OCI-LY7 (cell line): ENCODE measurements at regions not wholly inside any gene's neighbourhood (a gene's known extent, or its start where the extent isn't known, plus 50 kb on each side); places are given as distances from the start of the nearest gene placed in this dataset.

Experiments
- BruUV-seq: library from RNA; stranded (reverse); fragments of 400-500 nt; replicated peaks from 2 replicates; lab custom pipeline; 2021; lab: Mats Ljungman, UMichigan
- CTCF ChIA-PET: fragments of 300-600 bp; sonication (Branson Sonifier 250); formaldehyde crosslinking; loops from one replicate; lab custom pipeline; 2022; ENCODE audit warnings: antibody characterized with exemption; ENCODE audit not compliant: unreplicated experiment; lab: Charles Lee
- POLR2A ChIA-PET: fragments of 300-600 bp; sonication (Branson Sonifier 250); formaldehyde crosslinking; loops from one replicate; lab custom pipeline; 2022; ENCODE audit warnings: antibody characterized with exemption; lab: Charles Lee
- DNase-seq: peaks from one replicate; pipeline ENCODE4 v3.0.0-alpha.2; 2015; ENCODE audit warnings: low spot score
- H2AFZ ChIP-seq: fragments of 200-600 bp; sonication (generic), shearing (Covaris generic); 2 replicates; pipeline ENCODE4 v1.6.1; 2014; ENCODE audit warnings: mild to moderate bottlenecking, antibody characterized with exemption, low read length, moderate library complexity
- H3K27ac ChIP-seq: fragments of 200-600 bp; sonication (generic); 2 replicates; pipeline ENCODE4 v1.5.1; 2014; ENCODE audit warnings: mixed run types, low read depth, mild to moderate bottlenecking, moderate library complexity, low read length, inconsistent platforms; ENCODE audit not compliant: poor library complexity, severe bottlenecking
- H3K36me3 ChIP-seq: fragments of 200-600 bp; sonication (generic); 2 replicates; pipeline ENCODE4 v1.6.1; 2014; ENCODE audit warnings: mild to moderate bottlenecking, antibody characterized with exemption, low read length, moderate library complexity, mixed read lengths; ENCODE audit not compliant: insufficient read depth
- H3K4me1 ChIP-seq: fragments of 200-600 bp; sonication (generic); 2 replicates; pipeline ENCODE4 v1.5.1; 2014; ENCODE audit warnings: mild to moderate bottlenecking, low read length; ENCODE audit not compliant: insufficient read depth, poor library complexity, severe bottlenecking
- H3K4me2 ChIP-seq: fragments of 200-600 bp; sonication (generic); 2 replicates; pipeline ENCODE4 v1.6.1; 2014; ENCODE audit warnings: mild to moderate bottlenecking, low read length
- H3K4me3 ChIP-seq: fragments of 200-600 bp; sonication (generic); 2 replicates; pipeline ENCODE4 v1.5.1; 2014; ENCODE audit warnings: mild to moderate bottlenecking, low read depth, low read length; ENCODE audit not compliant: poor library complexity, severe bottlenecking
- H3K79me2 ChIP-seq: fragments of 200-600 bp; sonication (generic); 2 replicates; pipeline ENCODE4 v1.6.1; 2016; ENCODE audit warnings: low read depth, mild to moderate bottlenecking, low read length, moderate library complexity, mixed read lengths; ENCODE audit not compliant: insufficient read depth
- H3K9me2 ChIP-seq: fragments of 200-600 bp; sonication (generic); 2 replicates; pipeline ENCODE4 v1.6.1; 2016; ENCODE audit warnings: mild to moderate bottlenecking, low read length, mixed read lengths; ENCODE audit not compliant: insufficient read depth
- H3K9me3 ChIP-seq: fragments of 200-600 bp; sonication (generic); 2 replicates; pipeline ENCODE4 v1.6.1; 2014; ENCODE audit warnings: mild to moderate bottlenecking, mixed run types, low read length, mixed read lengths
- H4K20me1 ChIP-seq: fragments of 200-600 bp; sonication (generic); 2 replicates; pipeline ENCODE4 v1.6.1; 2014; ENCODE audit warnings: mild to moderate bottlenecking, antibody characterized with exemption, low read length, moderate library complexity, mixed read lengths; ENCODE audit not compliant: insufficient read depth
- CTCF ChIP-seq: fragments of 200-600 bp; sonication (generic); conservative IDR thresholded peaks from 2 replicates; pipeline ENCODE4 v1.5.1; 2014; ENCODE audit warnings: mild to moderate bottlenecking, antibody characterized with exemption, low read length, moderate library complexity, mixed read lengths
- EZH2phosphoT487 ChIP-seq: fragments of 200-600 bp; sonication (generic); IDR thresholded peaks from 2 replicates; pipeline ENCODE4 v1.6.1; 2018; ENCODE audit warnings: low read depth, borderline replicate concordance, mild to moderate bottlenecking, mixed run types, antibody characterized with exemption, low read length, moderate library complexity, mixed read lengths
- intact Hi-C: fragments of 100-400 bp; cut with micrococcal nuclease; formaldehyde crosslinking; loops from one replicate; pipeline ENCODE4 v1.10.0; 2022; ENCODE audit not compliant: unreplicated experiment

- Histone ChIP-seq H3K4me3 (no peak overlapping the region), H3K36me3 (peaks cover 5% of the 10 kb centered on the region; the same call in 1 of the 2 replicates), H3K9me3 (no peaks in the 10 kb centered on the region), H3K79me2 (peaks cover 15% of the 10 kb centered on the region; the same call in 1 of the 2 replicates), H3K27ac (no peak overlapping the region), H3K4me2 (no peak overlapping the region), H3K4me1 (peaks cover 26% of the 10 kb centered on the region), H2AFZ (no peak overlapping the region), H3K9me2 (no peaks in the 10 kb centered on the region), H4K20me1 (peaks cover 6% of the 10 kb centered on the region; the same call in 1 of the 2 replicates)
- ChIA-PET POLR2A (no interaction called here), CTCF (no interaction called here)
- intact Hi-C loops, result no loop called here
- no peak for TF ChIP-seq CTCF
- no peak for TF ChIP-seq EZH2phosphoT487
- no TSS peak for BruUV-seq
- DNase-seq, result no peak
These were observed 54.9 kb downstream of the TET3 start for GRCh38 chr2:74039611-74040010.

- no TSS peak for BruUV-seq
- peaks cover 11% of the 10 kb centered on the region; the same call in 1 of the 2 replicates for H3K79me2 ChIP-seq
- no peaks in the 10 kb centered on the region for H3K9me2 ChIP-seq
- peaks cover 26% of the 10 kb centered on the region for H3K4me1 ChIP-seq
- peaks cover 5% of the 10 kb centered on the region; the same call in 1 of the 2 replicates for H3K36me3 ChIP-seq
- peaks cover 6% of the 10 kb centered on the region; the same call in 1 of the 2 replicates for H4K20me1 ChIP-seq
- ChIA-PET POLR2A (interaction anchor here (0.9 to 1.6 kb wide), 4 partner anchors 12 to 104 kb away, joined by 3 to 6 read pairs (median 3); no protein-coding TSS in a partner anchor), CTCF (interaction anchor here (0.8 to 1.1 kb wide), 2 partner anchors 9 to 19 kb away, joined by 3 read pairs; no protein-coding TSS in a partner anchor)
- no peak overlapping the region for H3K27ac ChIP-seq
- intact Hi-C loops, result no loop called here
- DNase-seq, result no peak
- TF ChIP-seq EZH2phosphoT487, result no peak
- TF ChIP-seq CTCF, result no peak
- no peak overlapping the region for H3K4me3 ChIP-seq
- no peak overlapping the region for H2AFZ ChIP-seq
- no peak overlapping the region for H3K4me2 ChIP-seq
- no peaks in the 10 kb centered on the region for H3K9me3 ChIP-seq
These were observed 56.5 kb downstream of the TET3 start for GRCh38 chr2:74041182-74041581.

GRCh38 chr2:74041726-74042125, 57.0 kb downstream of the TET3 start:
- no peak overlapping the region for H2AFZ ChIP-seq
- TF ChIP-seq CTCF (no peak), EZH2phosphoT487 (no peak)
- ChIA-PET POLR2A (interaction anchor here (0.5 to 1.6 kb wide), 4 partner anchors 11 to 140 kb away, joined by 3 to 6 read pairs (median 4); no protein-coding TSS in a partner anchor), CTCF (interaction anchor here (0.8 to 1.1 kb wide), 2 partner anchors 9 to 18 kb away, joined by 3 read pairs; no protein-coding TSS in a partner anchor)
- BruUV-seq, result no TSS peak
- H3K79me2 ChIP-seq, result peaks cover 7% of the 10 kb centered on the region; the same call in 1 of the 2 replicates
- peaks cover 8% of the 10 kb centered on the region; the same call in 1 of the 2 replicates for H3K36me3 ChIP-seq
- no peaks in the 10 kb centered on the region for H3K9me3 ChIP-seq
- no peak overlapping the region for H3K4me3 ChIP-seq
- H3K9me2 ChIP-seq, result no peaks in the 10 kb centered on the region
- peaks cover 6% of the 10 kb centered on the region; the same call in 1 of the 2 replicates for H4K20me1 ChIP-seq
- no peak overlapping the region for H3K27ac ChIP-seq
- intact Hi-C loops, result no loop called here
- no peak for DNase-seq
- peaks cover 21% of the 10 kb centered on the region for H3K4me1 ChIP-seq
- H3K4me2 ChIP-seq, result no peak overlapping the region
